Retina (tissue), 1 donor: ENCODE measurements at regions not wholly inside any gene's neighbourhood (a gene's known extent, or its start where the extent isn't known, plus 50 kb on each side); places are given as distances from the start of the nearest gene placed in this dataset.
"Not testable (repeated sequence)": the region's sequence is repeated elsewhere in the genome, so short reads cannot be mapped to it uniquely, and the experiment has no call there.

Experiments used
- DNase-seq: peaks from one replicate; pipeline ENCODE4 v3.0.0-alpha.2; 2016

DNA sequence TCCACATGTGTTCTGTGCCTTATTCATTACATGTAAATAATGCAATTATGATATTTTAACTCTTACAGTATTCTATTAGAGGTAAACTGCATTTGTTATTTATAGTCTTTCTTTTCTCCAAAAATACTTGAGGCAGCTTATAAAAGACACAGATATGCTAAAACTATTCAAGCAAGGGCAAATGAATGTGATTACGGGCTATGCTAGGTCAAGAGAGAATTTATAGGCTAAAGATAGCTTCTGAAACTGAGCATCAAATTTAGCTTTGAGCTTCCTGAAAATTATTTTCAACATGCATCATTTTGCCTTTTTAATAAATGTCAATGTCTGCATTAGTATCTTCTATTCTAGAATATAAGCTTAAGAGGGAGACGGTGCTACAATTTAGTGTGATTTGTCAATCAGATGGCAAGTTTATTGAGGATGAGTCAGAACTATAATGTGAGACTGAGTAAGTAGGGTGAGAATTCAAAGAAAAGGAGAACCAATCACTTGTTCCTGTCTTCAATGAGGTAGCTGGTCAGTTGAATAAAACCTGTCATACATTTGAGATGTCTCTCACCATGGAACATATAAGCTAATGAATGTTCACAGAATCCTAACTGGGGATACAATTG, 669.4 kb upstream of the CITED2 start:
- DNase-seq = no peak

DNA sequence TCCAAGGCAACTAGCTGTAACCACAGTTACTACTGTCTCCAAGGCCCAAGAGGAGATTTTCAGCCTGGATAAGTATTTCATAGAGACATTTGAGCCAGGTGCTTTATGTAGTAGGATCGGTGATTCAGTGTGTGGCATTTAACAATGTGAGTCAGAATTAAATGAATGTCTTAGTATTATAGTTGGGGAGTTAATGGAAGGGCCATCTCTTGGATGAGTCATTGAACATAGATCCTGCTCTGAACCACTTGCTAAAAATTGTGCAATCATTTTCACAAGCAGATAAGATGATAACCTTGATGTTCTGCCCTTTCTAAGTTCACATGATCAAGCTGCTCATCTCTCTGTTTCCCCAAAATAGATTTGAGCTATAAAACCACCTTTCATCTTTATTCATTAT, 668.9 kb upstream of the CITED2 start:
- DNase-seq = no peak

DNA sequence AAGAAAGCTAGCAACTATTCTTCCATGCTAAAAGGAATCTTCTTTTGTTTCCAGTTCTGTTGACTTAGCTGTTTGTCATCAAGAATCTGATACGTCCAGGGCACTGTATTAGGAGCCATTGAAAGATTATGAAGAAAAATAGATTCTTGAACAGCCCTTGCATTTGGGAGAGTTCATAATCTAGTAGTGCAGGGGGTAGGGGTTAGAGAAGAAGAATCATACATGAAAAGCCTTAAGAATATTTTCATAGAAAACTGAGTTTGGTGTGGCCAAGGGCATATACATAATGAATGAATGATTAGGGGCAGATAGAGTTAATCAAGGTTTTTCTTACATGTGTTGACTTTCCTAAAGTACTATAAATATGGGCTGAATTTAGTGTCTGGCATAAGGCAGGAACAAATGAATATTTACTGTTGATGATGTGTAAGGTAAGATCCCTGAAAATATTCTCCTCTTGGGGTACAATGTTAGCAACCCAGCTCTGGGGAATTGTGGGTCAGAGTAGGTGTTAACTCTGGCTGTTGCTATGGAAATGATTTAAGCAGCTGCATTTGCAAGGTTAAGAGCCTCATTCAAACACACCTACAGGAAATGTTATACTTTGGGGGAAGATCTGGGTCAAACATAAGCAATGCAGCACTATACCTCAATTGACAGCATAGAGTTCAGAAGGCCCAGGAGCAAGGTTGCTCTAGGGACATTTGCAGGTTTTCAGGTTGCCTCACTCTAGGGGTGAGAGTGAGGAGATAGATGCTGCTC, 667.3 kb upstream of the CITED2 start:
- no peak for DNase-seq

DNA sequence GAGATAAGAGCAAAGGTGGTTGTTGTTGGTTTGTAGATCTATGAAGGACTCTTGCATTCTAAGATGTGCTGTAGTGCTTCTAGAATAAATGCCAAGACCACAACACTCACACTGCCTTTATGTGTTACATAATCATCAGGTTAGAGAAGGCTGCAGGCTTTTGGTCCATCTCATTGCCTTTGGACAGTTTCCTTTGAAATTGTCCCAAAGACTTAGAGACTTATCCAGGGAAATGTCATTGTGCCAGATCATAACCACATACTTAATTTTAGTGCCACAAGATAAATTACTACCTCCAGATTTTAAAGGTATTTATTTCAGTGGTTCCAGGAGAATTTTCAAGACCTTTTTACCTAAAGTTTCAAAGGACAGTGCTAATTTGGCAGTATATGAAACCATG, 666.6 kb upstream of the CITED2 start:
- no peak for DNase-seq

DNA sequence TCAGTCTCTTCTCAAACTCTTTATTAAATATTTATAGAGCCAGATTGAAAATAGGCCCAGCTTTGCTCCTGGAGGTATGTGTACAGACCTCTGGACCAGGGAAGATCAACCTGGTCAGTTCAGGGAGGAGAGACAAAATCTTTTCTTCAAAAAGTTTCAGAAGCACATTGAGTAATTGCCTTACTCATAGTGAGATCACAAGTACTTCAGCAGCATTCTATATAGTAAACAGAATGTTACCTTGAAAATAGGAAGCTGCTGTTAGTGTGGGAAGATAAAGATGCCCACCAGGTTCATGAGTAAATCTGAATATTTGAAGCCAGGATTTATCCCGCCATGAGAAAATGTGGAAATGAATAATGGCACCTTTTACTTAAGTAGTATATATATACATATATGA, 665.9 kb upstream of the CITED2 start:
- no peak for DNase-seq

DNA sequence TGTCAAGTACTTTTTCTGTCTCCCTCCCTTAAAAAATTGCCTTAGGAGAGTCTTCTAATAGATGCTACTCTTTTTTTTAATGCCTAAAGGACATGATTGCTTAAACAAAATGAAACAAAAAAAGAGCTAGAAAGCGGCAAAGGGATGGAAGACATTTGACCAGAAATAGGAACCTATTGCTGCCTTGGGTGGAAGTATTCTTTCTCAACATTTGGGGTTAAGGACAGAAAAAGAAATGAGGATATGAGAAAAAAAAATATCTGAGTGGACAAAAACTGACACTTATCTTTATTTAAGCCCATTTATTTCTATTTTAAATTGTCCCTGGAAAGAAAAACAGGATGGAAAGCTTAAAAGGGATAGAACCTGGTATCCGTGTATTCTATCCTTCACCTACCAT, 664.9 kb upstream of the CITED2 start:
- no peak for DNase-seq

DNA sequence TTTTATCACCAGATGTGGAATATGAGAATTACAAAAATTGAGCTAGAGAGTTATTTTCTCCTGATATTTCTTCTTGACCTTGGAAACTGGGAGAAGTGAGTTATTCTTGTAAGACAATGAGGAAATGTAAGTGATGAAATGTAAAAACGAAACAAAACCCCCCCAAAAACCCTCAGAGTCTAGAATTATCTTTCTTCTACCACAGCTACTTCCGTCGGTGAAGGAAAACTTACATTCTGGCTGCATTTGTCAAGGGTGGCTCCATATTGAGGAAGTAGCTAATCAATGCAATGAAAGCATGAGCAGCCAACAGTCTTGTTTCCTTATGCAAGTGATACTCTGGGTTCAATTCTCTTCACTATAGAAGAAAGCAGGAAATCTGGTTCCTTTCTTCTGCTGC, 661.7 kb upstream of the CITED2 start:
- no peak for DNase-seq

DNA sequence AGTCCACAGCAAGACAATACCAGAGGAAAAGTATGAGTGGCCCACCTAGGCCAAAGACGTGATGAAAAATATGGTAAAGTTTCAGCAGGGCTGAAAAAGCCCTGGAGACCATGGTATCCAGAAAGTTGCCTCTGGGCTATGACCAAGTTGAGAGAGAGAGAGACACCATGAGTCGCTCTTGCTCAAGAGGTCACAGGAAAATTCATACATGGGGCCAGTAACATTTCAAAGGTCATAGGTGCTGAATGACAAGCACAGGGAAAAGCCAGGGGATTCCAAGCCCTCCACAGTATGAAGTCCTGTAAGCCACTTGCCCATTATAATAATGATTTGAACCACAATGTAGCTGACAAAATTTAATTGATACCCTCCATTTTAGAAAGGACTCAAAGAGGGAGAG, 657.7 kb upstream of the CITED2 start:
- no peak for DNase-seq

DNA sequence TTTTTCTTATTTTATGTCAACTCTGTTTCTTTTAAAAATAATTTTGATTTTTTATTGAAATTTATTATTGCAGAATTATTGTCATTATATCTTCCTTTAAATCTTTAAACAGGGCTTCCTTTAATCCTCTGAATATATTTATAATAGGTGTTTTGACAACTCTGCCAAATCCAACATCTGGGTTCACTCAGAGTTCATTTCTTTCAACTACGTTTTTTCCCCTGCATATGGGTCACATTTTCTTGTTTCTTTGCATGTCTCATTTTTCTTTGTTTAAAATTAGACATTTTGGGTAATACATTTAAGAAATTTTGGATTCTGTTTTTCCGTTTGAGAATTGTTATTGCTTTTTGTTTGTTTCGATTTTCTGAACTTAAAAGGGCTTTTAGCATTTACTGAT, 655.1 kb upstream of the CITED2 start:
- no peak for DNase-seq

DNA sequence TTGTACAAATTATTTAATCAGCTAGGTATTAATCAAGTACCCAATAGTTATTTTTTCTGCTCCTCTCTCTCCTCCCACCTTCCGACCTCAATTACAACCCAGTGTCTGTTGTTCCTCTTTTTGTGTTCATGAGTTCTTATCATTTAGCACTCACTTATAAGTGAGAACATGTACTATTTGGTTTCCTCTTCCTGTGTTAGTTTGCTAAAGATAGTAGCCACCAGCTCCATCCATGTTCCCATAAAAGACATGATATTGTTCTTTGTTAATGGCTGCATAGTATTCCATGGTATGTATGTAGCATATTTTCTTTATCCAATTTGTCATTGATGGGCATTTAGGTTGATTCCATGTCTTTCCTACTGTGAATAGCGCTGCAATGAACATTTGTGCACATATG, 652.8 kb upstream of the CITED2 start:
- no peak for DNase-seq

DNA sequence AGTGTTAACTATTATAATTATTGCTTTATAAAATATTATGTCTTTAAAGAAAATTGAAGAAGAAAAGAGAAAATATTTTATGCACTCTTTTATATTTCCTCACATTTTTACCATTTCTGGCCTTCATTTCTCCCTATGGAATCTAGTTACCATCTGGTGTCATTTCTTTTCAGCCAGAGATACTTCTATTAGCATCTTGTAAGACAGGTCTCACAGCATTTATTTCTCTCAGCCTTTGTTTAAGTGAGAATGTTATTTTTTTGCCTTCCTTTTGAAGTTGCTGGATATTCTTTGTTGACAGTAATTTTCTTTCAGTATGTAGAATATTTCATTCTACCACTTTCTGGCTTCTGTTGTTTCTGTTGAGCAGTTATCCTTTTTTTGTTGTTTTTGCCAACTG, 652.1 kb upstream of the CITED2 start:
- no peak for DNase-seq

DNA sequence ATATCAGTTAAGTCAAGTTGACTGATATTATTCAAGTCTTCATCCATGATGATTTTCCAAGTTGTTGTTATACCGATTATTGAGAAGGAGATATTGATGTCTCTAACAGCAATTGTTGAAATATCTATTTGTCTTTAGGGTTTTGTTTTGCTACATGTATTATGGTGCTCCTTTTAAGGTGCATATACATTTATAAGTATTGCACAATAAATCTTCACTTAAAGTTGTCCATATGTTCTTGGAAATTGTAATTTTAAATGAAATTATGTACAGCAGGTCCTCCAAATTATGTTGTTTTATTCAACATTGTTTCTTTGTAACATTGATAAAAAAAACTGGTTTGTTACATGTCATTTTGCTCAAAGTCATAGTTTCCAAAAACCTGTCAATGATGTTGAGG, 650.7 kb upstream of the CITED2 start:
- DNase-seq = no peak

DNA sequence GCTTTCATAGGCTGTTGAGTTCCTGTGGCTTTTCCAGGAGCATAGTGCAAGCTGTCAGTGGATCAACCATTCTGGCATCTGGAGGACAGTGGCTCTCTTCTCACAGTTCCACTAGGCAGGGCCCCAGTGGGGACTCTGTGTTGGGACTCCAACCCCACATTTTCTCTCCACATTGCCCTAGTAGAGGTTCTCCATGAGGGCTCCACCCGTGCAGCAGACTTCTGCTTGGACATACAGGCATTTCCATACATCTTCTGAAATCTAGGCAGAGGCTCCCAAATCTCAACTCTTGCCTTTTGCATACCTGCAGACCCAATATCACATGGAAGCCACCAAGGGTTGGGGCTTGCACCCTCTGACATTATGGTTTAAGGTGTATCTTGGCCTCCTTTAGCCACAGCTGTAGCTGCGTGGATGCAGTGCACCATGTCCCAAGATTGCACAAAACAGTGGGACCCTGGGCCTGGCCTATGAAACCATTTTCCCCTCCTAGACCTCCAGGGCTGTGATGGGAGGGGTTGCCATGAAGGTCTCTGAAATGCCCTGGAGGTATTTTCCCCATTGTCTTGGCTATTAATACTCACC, 645.9 kb upstream of the CITED2 start:
- no peak for DNase-seq

DNA sequence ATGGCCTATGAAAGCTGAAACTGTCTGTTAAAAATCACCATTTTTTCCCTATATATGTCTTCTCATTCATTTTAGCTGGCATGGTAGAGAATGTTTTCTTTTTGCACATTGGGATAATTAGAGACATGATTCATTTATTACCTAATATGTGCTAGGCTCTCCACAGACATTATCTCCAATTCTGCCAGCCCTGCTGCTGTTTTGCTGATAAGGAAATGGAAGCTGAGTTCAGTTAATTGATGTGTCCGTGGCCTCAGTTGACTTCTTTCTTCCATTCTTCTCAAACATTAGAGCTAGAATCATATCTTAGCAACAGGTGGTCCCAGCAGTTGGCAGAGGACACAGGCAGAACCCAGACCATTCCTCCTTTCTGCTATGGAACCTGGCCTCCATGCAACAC, 644.1 kb upstream of the CITED2 start:
- DNase-seq = no peak

DNA sequence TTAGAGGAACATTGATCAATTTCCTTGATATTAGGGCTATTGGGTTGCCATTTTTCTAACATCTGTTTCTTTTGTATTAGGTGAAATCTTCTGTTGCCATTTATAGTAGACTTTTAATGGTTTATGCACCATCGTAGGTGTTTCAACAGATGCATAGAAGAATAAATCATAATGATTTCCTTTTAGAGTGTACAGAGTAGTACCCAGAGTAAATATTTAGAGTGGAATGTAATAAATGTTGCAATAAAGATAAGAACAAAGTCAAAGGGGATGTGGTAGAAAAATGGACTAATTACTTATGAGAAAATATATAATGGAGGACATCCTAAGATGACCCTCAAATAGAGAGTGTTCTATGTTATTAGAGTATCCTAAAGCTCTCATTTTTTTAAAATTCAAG, 643.0 kb upstream of the CITED2 start:
- no peak for DNase-seq

DNA sequence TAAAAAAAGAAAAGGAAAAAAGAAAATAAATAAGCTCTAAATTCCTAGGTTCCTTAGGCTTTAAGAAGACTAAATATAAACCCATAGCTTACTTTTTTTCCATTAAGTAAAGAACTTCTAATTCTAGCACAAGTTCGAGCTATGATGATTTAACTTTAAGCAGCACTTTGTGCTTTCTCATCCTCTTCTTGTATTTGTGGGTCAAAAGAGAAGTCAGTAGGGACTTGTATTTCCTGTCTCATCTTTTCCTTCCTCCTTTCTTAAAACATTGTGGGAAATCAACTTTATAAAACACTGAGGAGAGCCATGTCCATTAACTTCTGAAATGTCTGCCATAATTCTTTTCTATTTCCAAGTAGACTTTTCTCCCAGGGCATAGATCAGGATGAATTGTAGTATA, 637.7 kb upstream of the CITED2 start:
- no peak for DNase-seq

DNA sequence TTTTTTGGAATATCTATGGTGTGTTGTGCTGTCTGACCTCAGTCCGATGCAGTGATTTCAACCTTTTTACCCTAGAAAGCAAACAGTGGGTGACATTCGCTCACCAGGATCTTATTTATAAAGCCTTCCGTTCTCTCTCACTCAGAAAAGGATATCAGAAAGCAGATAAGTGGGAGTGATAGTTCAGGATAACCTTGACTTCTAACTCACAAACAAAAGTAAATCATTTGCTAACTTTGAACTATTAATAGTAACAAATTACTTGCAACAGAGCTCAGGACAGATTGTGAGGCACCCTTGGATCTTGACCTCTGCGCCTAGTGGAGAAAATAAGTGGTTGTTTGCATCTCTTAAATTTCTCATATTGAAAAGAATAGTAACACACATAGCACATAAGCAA, 637.1 kb upstream of the CITED2 start:
- no peak for DNase-seq

DNA sequence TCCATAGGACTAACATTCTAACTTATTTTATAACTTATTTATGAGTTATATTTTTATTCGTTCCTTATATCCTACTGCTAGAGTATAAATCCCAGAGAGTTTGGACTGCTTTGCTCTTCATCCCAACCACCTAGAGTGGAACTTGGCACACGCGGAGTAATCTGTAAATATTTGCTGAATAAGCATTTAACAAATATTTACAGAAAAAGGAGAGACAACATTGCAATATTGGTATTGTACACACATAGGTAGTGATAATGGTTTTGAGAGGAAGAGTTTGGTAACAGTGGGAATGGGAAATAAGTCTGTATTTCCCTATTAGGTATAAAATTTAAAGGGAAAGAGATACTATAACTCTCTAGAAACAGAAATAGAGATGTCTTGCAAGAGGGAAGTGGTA, 634.8 kb upstream of the CITED2 start:
- DNase-seq = no peak

DNA sequence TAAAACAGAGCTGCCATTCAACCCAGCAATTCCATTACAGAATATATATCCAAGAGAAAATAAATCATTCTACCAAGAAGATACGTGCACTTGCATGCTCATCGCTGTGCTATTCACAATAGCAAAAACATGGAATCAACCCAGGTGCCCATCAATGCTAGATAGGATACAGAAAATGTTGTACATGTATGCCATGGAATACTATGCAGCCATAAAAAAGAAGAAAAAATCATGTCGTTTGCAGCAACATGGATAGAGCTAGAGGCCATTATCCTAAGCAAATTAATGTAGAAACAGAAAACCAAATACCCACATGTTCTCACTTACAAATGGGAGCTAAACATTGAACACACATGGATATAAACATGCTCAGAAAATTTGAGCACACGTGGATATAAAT, 633.1 kb upstream of the CITED2 start:
- DNase-seq = no peak

DNA sequence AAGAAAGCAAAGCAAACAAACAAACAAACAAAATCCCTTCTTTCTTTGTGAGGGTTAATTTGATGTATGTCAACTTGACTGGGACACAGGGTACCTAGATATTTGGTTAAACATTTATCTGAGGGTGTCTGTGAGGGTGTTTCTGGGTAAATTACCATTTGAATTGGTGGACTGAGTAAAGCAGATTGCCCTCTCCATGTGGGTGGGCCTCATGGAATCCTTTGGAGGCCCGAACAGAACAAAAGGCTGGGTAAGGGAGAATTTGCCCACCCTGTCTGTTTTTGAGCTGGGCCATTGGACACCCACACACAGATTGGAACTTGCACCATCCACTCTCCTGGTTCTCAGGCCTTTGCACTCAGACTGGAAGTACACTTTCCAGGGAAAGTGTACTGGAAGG, 628.8 kb upstream of the CITED2 start:
- no peak for DNase-seq

DNA sequence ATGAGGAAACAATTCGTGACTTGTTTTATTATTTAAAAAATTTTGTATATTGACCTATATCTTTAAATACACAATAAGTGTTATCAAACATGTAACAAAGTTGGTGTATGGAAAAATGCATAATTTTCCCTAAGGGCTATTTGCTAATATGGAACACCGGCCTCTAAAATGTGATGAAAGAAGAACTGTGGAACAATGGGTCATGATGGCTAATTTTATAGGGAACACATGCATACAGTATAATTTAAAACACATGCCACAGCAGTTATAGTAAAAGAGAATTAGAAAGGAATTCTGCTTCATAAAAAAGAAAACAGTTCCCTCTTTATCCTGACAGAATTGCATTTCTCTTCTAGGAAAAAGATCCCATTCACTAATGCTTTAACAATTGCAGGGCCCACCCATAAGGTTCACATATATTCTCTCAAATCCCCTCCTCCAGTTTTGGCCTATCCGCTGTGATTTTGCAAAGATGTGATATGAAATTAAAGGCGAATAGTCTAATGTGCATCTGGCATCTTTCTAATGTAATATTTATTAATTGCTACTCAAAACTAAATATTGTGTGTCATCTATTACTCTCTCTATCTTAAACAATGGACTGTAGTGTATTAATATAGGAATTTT, 628.1 kb upstream of the CITED2 start:
- DNase-seq = no peak

DNA sequence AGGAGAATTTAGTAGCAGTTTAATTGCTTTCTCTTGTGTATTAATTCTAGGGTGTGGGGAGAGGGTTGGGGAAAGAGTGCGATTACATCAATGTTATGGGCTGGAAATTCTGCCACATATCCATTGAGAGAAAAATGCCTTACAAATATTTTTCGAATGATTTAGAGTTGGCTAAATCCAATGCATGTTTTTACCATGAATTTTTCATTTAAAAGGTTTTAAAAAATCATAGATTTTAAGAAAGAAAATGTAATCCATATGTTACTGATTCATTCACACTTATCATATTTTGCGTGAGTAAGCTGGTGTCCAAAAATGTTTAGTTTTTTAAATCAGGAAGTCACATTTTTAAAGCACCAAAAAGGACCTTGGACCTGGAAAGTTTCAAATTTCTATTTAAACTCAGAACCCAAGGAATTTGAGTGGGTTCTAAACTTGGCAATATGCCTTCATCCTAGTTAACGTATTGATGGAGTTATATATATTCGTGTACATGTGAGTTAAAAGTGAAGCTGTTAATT, 627.4 kb upstream of the CITED2 start:
- no peak for DNase-seq

DNA sequence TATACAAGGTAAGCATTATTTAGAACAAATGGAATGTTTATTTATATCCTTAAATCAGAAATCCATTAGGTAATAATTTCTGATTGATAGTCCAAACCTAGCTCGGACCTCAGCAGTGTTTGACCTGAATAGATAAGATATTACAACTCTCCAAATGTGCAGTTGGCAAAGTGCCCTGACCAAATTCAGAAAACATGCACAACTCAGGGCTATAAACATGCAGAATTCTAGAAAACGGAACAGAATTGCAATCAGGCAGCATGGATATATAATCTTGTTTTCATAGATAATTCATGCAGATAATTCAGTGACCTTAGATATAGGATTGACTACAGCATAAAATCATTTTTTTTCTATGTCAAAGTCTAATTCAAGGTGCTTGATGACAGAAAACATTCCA, 626.6 kb upstream of the CITED2 start:
- DNase-seq = no peak

DNA sequence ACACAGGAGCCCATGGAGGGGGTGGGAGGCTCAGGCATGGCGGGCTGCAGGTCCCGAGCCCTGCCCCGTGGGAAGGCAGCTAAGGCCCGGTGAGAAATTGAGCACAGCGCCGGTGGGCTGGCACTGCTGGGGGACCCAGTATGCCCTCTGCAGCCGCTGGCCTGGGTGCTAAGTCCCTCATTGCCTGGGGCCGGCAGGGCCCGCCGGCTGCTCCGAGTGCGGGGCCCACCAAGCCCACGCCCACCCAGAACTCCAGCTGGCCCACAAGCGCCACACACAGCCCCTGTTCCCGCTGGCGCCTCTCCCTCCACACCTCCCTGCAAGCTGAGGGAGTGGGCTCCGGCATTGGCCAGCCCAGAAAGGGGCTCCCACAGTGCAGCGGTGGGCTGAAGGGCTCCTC, 625.2 kb upstream of the CITED2 start:
- not testable (repeated sequence) for DNase-seq
